GM18505 (cell line): ENCODE measurements at regions not wholly inside any gene's neighbourhood (a gene's known extent, or its start where the extent isn't known, plus 50 kb on each side); places are given as distances from the start of the nearest gene placed in this dataset.

Source experiments
- ATAC-seq: cut with Tn5 transposase; IDR thresholded peaks from one replicate; pipeline ENCODE4 v1.9.1; 2021; ENCODE audit not compliant: unreplicated experiment
- POLR2A ChIP-seq: IDR thresholded peaks from 4 replicates; pipeline ENCODE4 v1.6.1; 2011; ENCODE audit warnings: borderline replicate concordance; ENCODE audit not compliant: insufficient read depth, insufficient read length; ENCODE audit errors: extremely low read depth

DNA sequence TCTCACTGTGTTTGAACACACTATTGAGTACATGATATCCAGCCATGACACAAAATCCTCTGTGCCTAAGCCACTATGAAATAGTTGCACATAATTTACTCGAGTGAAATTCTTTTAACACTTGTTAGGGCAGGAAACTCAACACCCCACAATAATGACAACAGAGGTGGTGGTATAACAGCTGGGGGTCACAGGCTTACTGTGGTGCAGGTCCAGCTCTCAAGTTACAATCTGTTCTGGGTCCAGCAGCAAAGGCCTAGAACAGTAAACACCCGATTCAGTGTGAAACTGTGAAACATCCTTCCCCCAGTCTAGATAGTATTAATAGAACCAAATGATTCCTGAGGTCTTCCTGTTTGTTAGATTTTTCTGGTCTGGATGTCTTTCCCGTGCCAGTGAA lies 102.9 kb upstream of the APC start:
- no peak for TF ChIP-seq POLR2A
- ATAC-seq: no peak

GRCh38 chr5:112635276-112635675 lies 102.4 kb upstream of the APC start:
- TF ChIP-seq POLR2A: no peak
- no peak for ATAC-seq

- no peak for TF ChIP-seq POLR2A
- ATAC-seq: no peak
Measured at GRCh38 chr5:112635771-112636731, 101.6 kb upstream of the APC start.

DNA sequence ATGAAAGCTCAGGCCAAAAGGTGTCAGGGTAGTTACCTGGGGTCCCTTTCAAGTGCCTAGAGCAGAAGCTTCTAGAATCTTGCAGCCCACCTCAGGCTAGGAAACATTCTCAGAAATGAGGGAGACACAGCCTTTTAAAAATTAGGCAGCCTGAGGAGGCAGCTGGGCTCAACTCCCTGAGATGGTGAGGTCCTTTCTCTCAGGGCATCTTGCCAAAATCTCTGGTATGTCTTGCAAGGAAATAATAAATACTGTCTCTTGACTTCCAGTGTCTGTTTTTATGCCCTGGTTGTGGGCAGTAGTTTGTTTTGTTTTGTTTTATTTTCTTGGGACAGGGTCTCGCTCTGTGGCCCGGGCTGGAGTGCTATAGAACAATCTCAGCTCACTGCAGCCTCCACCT lies 100.9 kb upstream of the APC start:
- no peak for TF ChIP-seq POLR2A
- no peak for ATAC-seq

DNA sequence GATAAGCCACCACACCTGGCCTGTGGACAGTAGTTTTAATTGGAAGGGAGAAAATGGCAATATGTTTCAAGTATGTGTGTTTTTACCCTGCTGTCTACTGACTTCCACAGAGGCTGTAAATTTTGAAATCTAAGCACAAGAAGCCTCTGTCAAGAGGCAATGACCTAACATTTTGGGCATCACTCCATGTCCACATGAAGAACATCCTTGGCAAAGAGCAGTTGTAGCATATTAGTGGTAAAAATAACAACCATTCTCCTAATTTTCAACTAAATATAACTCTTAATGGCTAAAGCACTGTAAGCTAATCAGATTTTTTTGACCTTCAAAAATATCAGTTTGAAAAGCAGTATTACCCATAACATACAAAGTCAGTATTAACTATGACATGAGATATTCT lies 100.3 kb upstream of the APC start:
- TF ChIP-seq POLR2A: no peak
- no peak for ATAC-seq

DNA sequence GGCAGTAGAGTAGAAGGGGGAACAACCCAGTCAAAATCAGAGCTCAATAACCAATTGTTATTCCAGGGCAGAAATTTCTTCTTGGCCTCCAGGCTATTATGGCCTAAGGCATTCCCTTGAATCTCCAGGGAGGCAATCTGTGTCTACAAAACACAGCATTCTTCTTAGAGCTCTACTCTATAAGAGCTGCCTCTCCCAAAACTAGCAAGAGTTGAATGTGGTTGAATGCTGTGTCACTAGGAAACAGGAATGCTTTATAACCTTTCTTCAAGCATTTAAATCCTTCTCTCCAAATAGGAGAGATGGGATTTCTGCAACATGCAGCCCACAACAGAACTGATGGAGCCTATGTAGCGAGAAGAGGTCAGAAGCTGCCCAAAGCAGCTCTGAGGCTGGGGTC lies 97.1 kb upstream of the APC start:
- no peak for TF ChIP-seq POLR2A
- ATAC-seq: no peak

GRCh38 chr5:112641515-112642110 lies 96.1 kb upstream of the APC start:
- ATAC-seq: no peak
- no peak for TF ChIP-seq POLR2A

DNA sequence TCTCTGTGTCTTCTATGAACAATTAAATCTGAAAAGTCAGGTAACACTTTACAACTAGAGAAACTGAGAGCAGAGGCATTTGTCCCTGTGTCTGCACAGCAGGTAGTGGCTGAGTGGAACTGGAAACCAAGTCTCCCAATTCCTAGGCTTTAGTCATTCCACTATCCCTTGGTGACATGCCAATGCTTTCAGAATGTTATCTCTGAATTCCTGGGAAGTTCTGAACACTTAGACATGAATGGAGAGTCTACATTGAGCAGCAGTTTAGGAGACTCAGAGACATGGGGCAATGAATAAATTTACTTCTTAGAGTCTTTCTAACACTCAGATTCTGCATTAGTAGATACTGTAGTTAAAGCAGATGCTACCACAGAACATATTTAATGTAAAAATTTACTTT lies 94.8 kb upstream of the APC start:
- TF ChIP-seq POLR2A: no peak
- ATAC-seq: no peak

GRCh38 chr5:112643339-112643971 lies 94.2 kb upstream of the APC start:
- ATAC-seq: no peak
- no peak for TF ChIP-seq POLR2A

DNA sequence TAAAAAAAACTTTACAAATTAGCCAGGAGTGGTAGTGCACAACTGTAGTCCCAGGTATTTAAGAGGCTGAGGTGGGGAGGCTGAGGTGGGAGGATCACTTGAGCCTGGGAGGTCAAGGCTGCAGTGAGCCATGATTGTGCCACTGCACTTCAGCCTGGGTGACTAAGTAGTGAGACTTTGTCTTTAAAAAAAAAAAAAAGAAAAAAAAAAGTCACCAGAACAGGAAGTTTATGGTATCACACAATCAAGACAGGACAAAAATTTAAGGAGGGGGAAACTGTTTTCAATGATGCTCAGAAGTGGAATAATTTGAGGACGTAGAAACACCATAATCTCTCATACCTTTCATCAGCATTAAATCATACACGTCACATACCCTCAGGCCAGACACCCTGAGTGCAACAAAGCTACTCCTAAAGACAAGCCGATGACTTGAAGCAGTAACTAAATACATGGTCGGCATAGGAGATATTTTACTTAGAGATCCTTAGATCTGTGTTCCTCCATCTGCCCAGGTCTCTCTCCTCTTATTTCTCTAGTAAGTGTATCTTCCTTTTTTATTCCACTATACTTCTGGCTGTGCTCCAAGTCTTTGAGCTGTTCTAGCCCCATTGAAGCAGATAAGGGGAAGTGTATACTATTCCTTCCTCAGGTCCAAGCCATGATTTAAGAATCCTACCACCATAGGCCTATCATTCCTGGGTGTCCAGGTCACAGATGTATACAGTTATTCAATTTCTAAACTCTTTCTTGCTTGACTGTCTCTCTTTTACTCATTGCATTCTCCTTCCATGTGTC lies 91.3 kb upstream of the APC start:
- TF ChIP-seq POLR2A: no peak
- no peak for ATAC-seq

DNA sequence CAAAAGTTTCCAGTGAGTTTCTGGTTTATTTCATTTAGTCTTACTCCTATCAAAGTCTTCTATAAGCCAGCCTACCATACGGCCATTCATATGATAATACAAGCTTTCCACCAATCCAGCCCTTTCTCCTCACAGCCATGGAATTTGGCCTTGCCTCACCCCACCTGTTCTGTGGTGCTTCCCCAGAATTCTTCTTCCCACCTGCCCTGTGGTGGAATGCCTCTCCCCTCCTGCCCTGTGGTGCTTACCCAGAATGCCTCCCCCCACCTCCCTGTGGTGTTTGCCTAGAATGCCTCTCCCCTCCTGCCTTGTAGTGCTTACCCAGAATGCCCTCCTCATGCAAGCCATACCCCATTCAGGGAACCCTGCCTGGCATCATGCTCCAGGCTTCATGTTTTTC lies 90.3 kb upstream of the APC start:
- TF ChIP-seq POLR2A: no peak
- ATAC-seq: no peak

GRCh38 chr5:112648264-112648663 lies 89.4 kb upstream of the APC start:
- ATAC-seq: no peak
- no peak for TF ChIP-seq POLR2A

DNA sequence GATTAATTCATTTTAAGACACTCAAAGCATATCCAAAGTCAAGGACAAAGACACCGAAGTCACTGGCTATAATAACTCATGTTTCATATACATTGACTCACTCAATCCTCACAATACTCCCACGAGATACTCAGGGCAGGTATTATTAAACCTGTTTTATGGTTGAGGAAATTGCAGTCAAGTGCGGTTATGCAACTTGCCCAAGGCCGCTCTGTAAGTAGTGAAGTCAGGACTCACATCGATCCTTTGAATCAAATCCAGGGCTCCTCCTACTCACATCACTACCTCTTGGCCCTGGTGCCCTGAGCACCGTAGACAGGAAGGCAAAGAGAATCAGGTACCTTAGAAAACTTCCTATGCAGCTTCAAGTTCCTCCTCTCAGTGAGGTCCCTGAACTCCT lies 87.8 kb upstream of the APC start:
- no peak for ATAC-seq
- no peak for TF ChIP-seq POLR2A
